GM12878 (cell line): ENCODE measurements at regions not wholly inside any gene's neighbourhood (a gene's known extent, or its start where the extent isn't known, plus 50 kb on each side); places are given as distances from the start of the nearest gene placed in this dataset.

Experiments used
- ATAC-seq: fragments of 200-7000 bp; cut with Tn5 transposase; 3 replicates; pipeline ENCODE4 v1.9.1; 2020; ENCODE audit warnings: mild to moderate bottlenecking, moderate library complexity
- BruUV-seq: library from RNA; stranded (reverse); fragments of 400-500 nt; replicated peaks from 2 replicates; lab custom pipeline; 2021; lab: Mats Ljungman, UMichigan
- CTCF ChIA-PET: fragments of 300-600 bp; sonication (Branson Sonifier 250); formaldehyde crosslinking; extraction: SDS; loops from one replicate; lab custom pipeline; 2021; ENCODE audit warnings: inconsistent platforms; lab: Yijun Ruan, JAX
- POLR2A ChIA-PET: fragments of 350-600 bp; formaldehyde crosslinking; extraction: SDS; loops from one replicate; lab custom pipeline; 2021; ENCODE audit warnings: inconsistent platforms; lab: Charles Lee
- RAD21 ChIA-PET: fragments of 300-600 bp; sonication (Branson Sonifier 250); formaldehyde crosslinking; loops from one replicate; lab custom pipeline; 2023; ENCODE audit warnings: antibody characterized with exemption; ENCODE audit not compliant: unreplicated experiment; lab: Charles Lee
- SMC1A ChIA-PET: fragments of 300-600 bp; sonication (Branson Sonifier 250); formaldehyde crosslinking; loops from one replicate; lab custom pipeline; 2023; ENCODE audit not compliant: unreplicated experiment, uncharacterized antibody; lab: Charles Lee
- DNase-seq: peaks from one replicate; pipeline ENCODE4 v3.0.0-alpha.2; 2011; ENCODE audit warnings: low read depth, low spot score
- FAIRE-seq: peaks from 3 replicates; lab custom pipeline; 2011; peaks lifted over from hg19 to GRCh38; lab: Jason Lieb, UNC
- H2AFZ ChIP-seq: 2 replicates; pipeline ENCODE4 v1.6.0; 2011; ENCODE audit warnings: low read depth, low read length, control low read depth; ENCODE audit not compliant: control insufficient read depth
- H3K27ac ChIP-seq: 2 replicates; pipeline ENCODE4 v1.5.1; 2011; ENCODE audit warnings: control low read depth; ENCODE audit not compliant: control insufficient read depth, insufficient read depth
- H3K27me3 ChIP-seq, 2 experiments: replicated peaks in 1 of 2; 2 replicates each; pipeline versions ENCODE4 v1.6.0 to v1.6.1; 2011; ENCODE audit warnings: low read length in 1 of 2; ENCODE audit not compliant: control insufficient read depth in 2 of 2, insufficient read depth in 2 of 2
- H3K36me3 ChIP-seq, 2 experiments: 2 replicates each; pipeline ENCODE4 v1.5.1; 2011; ENCODE audit warnings: low read length in 1 of 2; ENCODE audit not compliant: control insufficient read depth in 2 of 2, insufficient read depth in 2 of 2
- H3K4me1 ChIP-seq: 2 replicates; pipeline ENCODE4 v1.6.1; 2011; ENCODE audit warnings: mild to moderate bottlenecking, low read length, moderate library complexity, mixed read lengths; ENCODE audit not compliant: control insufficient read depth, insufficient read depth
- H3K4me2 ChIP-seq: 2 replicates; pipeline ENCODE4 v1.6.0; 2011; ENCODE audit warnings: control low read depth; ENCODE audit not compliant: control insufficient read depth, insufficient read depth
- H3K4me3 ChIP-seq: fragments of 200-600 bp; sonication (generic); 2 replicates; pipeline ENCODE4 v1.5.1; 2016
- H3K79me2 ChIP-seq: 2 replicates; pipeline ENCODE4 v1.6.0; 2011; ENCODE audit warnings: low read length; ENCODE audit not compliant: control insufficient read depth, insufficient read depth
- H3K9ac ChIP-seq: 2 replicates; pipeline ENCODE4 v1.8.0; 2011; ENCODE audit warnings: low read length, control low read depth, mixed read lengths; ENCODE audit not compliant: control insufficient read depth, insufficient read depth
- H3K9me3 ChIP-seq: replicated peaks from 3 replicates; pipeline ENCODE4 v1.5.1; 2011; ENCODE audit warnings: mild to moderate bottlenecking, low read length; ENCODE audit not compliant: control insufficient read depth, insufficient read depth
- H4K20me1 ChIP-seq: 2 replicates; pipeline ENCODE4 v1.6.0; 2011; ENCODE audit not compliant: control insufficient read depth, insufficient read depth
- CBFB ChIP-seq: IDR thresholded peaks from 2 replicates; pipeline ENCODE4 v1.6.1; 2016; ENCODE audit warnings: antibody characterized with exemption, low read depth
- CEBPZ ChIP-seq: fragments of 150-350 bp; IDR thresholded peaks from 2 replicates; pipeline ENCODE4 v1.6.1; 2016; ENCODE audit warnings: low read depth, low read length
- NFYA ChIP-seq: IDR thresholded peaks from 2 replicates; pipeline ENCODE4 v1.6.1; 2011; ENCODE audit warnings: low read depth, mild to moderate bottlenecking, low read length, improper control_type of control experiment, borderline replicate concordance
- RELA ChIP-seq: fragments of 450-650 bp; IDR thresholded peaks from 2 replicates; pipeline ENCODE4 v1.8.0; 2014; ENCODE audit warnings: borderline replicate concordance; ENCODE audit not compliant: partially characterized antibody
- RELB ChIP-seq: fragments of 450-650 bp; IDR thresholded peaks from 2 replicates; pipeline ENCODE4 v1.6.1; 2017; ENCODE audit warnings: low read depth, mild to moderate bottlenecking, moderate library complexity
- TAF1 ChIP-seq: IDR thresholded peaks from 2 replicates; pipeline ENCODE4 v1.6.1; 2011; ENCODE audit warnings: mild to moderate bottlenecking, low read depth, low read length, borderline replicate concordance
- TBL1XR1 ChIP-seq: IDR thresholded peaks from 2 replicates; pipeline ENCODE4 v1.6.1; 2012; ENCODE audit warnings: low read depth, low read length, improper control_type of control experiment
- ZSCAN29 ChIP-seq: fragments of 450-650 bp; IDR thresholded peaks from 2 replicates; pipeline ENCODE4 v1.6.1; 2017; ENCODE audit warnings: mild to moderate bottlenecking, moderate library complexity
- WGBS: methylation state at CpG from one replicate; pipeline ENCODE4 v1.1.6; 2016; ENCODE audit warnings: low lambda C conversion rate; ENCODE audit not compliant: insufficient replicate concordance, insufficient coverage; ENCODE audit errors: missing lambda C conversion rate; 5-methylcytosine and 5-hydroxymethylcytosine counted together
- in situ Hi-C: fragments of 300-500 bp; cut with MboI; formaldehyde crosslinking; loops from 9 replicates; pipeline ENCODE4 v1.14.3; 2018; ENCODE audit warnings: mixed read lengths
- intact Hi-C: fragments of 100-400 bp; cut with micrococcal nuclease; formaldehyde crosslinking; loops from one replicate; pipeline ENCODE4 v1.14.2; 2022; ENCODE audit not compliant: unreplicated experiment

- Histone ChIP-seq H3K27ac (no peak overlapping the region), H3K79me2 (no peaks in the 10 kb centered on the region), H3K4me1 (no peaks in the 10 kb centered on the region), H3K36me3 (no peaks in the 10 kb centered on the region), H3K9me3 (no peaks in the 10 kb centered on the region), H3K27me3 (no peaks in the 10 kb centered on the region), H4K20me1 (no peaks in the 10 kb centered on the region), H2AFZ (no peak overlapping the region), H3K4me3 (no peak overlapping the region), H3K9ac (no peak overlapping the region), H3K4me2 (no peak overlapping the region)
- ATAC-seq (no peak), FAIRE-seq (no peak), DNase-seq (no peak)
- ChIA-PET RAD21 (no interaction called here), SMC1A (no interaction called here), POLR2A (no interaction called here), CTCF (no interaction called here)
- intact Hi-C loops, result no loop called here
- WGBS, result 34% methylated on average over 16 of the region's 16 CpGs
- no TSS peak for BruUV-seq
- no peak for TF ChIP-seq NFYA
- TF ChIP-seq CBFB, result no peak
- TF ChIP-seq TAF1, result no peak
- TF ChIP-seq RELA, result no peak
- no peak for TF ChIP-seq ZSCAN29
- no peak for TF ChIP-seq TBL1XR1
- no peak for TF ChIP-seq CEBPZ
- TF ChIP-seq RELB, result no peak
- in situ Hi-C loops, result no loop called here
Observed at GRCh38 chr5:2240118-2240904, 357.6 kb upstream of the IRX4 start.
